ENCODE measurements at regions not wholly inside any gene's neighbourhood (a gene's known extent, or its start where the extent isn't known, plus 50 kb on each side); places are given as distances from the start of the nearest gene placed in this dataset.

GRCh38 chr22:48147404-48147803 is 1385.0 kb downstream of the TBC1D22A start:
- no peak for DNase-seq (ENCODE audit: low spot score)
- Histone ChIP-seq H3K4me3 (no peak overlapping the region), H3K27ac (no peak overlapping the region)
- TF ChIP-seq CTCF (IDR thresholded peaks at IDR 0.05), result no peak

GRCh38 chr22:48146426-48146825 is 1384.0 kb downstream of the TBC1D22A start:
- no peak for DNase-seq (ENCODE audit: low spot score)
- no peak for TF ChIP-seq CTCF (IDR thresholded peaks at IDR 0.05)
- no peak overlapping the region for H3K4me3 ChIP-seq
- no peak overlapping the region for H3K27ac ChIP-seq

GRCh38 chr22:48145738-48146137 is 1383.3 kb downstream of the TBC1D22A start:
- no peak for DNase-seq (ENCODE audit: low spot score)
- Histone ChIP-seq H3K27ac (no peak overlapping the region), H3K4me3 (no peak overlapping the region)
- TF ChIP-seq CTCF (IDR thresholded peaks at IDR 0.05), result no peak

- DNase-seq (ENCODE audit: low spot score), result no peak
- Histone ChIP-seq H3K27ac (no peak overlapping the region), H3K4me3 (no peak overlapping the region)
- TF ChIP-seq CTCF (IDR thresholded peaks at IDR 0.05), result no peak
Measured at GRCh38 chr22:48144318-48144717, 1381.9 kb downstream of the TBC1D22A start.

- DNase-seq (ENCODE audit: low spot score), result no peak
Measured at GRCh38 chr22:48143856-48144255, 1381.4 kb downstream of the TBC1D22A start.

GRCh38 chr22:48142388-48142787 is 1379.9 kb downstream of the TBC1D22A start:
- H3K27ac ChIP-seq, result no peak overlapping the region
- no peak for DNase-seq (ENCODE audit: low spot score)
- TF ChIP-seq CTCF (IDR thresholded peaks at IDR 0.05), result no peak
- no peak overlapping the region for H3K4me3 ChIP-seq

More at GRCh38 chr22:48143856-48144255, 1381.4 kb downstream of the TBC1D22A start:
- Histone ChIP-seq H3K4me3 (no peak overlapping the region), H3K27ac (no peak overlapping the region)
- no peak for TF ChIP-seq CTCF (IDR thresholded peaks at IDR 0.05)

- H3K4me3 ChIP-seq, result no peak overlapping the region
- no peak overlapping the region for H3K27ac ChIP-seq
- DNase-seq (ENCODE audit: low spot score), result no peak
- TF ChIP-seq CTCF (IDR thresholded peaks at IDR 0.05), result no peak
Measured at GRCh38 chr22:48141301-48141700, 1378.9 kb downstream of the TBC1D22A start.
